GM21529 (cell line): ENCODE measurements at regions not wholly inside any gene's neighbourhood (a gene's known extent, or its start where the extent isn't known, plus 50 kb on each side); places are given as distances from the start of the nearest gene placed in this dataset.

Experiments
- ATAC-seq: cut with Tn5 transposase; IDR thresholded peaks from one replicate; pipeline ENCODE4 v1.9.1; 2021; ENCODE audit not compliant: unreplicated experiment

DNA sequence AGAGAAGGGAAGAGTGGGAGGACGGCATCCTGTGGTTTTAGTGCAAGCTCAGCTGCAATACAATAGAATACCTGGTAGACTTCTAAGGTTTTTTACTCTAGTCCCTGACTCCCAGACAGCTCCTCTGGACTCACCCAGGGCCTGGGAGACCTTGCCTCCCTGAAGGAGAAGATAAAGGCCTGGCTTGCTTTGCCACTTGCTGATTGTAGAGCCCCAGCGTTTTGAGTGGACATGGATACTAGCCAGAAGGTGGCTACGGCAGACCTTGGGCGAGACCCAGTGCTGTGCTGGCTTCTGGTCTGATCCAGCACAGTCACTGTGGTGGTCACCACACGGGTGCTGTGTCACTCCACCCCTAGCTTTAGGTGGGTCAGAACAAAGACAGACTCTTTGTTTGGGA, 72.2 kb upstream of the TTC14 start:
- no peak for ATAC-seq

DNA sequence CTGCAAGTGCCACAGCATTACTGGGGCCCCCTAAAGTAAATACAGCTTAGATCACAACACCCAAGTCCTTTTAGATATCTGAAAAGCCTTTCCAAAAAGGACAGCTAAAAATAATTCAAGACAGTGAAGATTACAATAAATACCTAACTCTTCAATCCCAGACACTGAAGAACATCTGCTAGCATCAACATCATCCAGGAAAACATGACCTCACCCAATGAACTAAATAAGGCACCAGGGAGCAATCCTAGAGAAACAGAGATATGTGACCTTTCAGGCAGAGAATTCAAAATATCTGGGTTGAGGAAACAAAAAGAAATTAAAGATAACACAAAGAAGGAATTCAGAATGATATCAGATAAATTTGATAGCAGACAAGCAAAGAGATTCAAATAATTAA, 71.7 kb upstream of the TTC14 start:
- ATAC-seq, result no peak

DNA sequence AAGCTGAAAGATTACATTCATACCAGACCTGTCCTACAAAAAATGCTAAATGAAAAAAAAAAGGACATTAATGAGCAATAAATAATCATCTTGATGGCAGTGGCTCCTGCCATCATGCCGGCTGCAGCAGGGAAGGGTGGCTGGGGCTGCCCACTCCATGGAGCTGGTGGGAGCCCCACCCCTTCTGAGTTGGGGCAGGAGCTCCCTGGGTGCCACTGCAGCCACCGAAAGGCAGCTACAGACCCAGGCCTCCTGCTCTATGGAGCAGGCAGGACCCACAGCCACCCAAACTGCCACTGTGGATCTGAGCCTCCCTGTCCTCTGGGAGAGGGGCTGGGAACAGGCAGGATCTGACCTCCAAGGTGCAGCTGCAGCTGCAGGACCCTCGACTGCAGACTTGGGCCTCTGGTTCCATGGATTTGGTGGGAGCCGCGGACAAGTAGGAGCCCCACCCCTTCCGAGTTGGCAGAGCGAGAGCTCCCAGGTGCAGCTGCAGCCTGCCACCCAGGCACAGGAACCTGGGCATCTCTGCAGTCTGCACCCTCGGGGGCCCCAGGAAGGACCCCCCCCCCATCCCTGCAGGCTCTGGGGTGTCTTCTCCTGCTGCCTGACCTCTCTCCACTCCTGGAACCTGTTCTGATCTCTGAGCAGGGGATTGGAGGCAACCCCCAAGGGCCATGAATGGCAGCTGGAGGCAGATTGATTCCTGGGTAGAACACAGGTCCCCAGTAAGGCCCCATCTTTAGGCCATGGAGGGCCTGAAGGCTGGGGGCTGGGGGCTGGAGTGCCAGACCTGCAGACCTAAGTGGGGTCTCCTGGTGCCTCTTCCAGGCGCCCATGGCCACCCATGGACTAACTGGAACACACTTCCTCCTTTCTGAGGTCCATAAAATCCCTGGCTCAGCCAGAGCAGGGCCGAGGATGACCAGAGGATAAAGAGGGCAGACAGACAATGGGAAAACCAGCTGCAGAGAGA, 70.4 kb upstream of the TTC14 start:
- ATAC-seq, result no peak

DNA sequence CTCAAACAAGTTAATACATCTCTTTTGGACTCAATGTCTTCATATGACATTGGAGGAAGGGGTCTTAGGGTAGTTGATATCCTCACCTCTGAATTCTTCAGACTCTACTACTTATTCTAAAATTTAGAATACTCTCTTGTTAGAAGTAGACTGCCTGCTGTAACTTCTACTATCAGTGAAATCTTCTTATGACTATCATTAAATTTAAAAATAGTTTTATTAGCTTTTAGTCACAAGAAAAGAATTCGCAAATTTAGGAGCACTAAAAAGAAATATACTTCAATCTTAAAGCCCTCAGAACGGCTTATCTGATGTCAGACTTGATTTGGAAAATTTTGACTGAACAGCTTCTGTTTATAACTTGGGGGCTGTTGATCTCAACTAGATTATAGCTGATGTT, 67.1 kb upstream of the TTC14 start:
- ATAC-seq, result no peak

DNA sequence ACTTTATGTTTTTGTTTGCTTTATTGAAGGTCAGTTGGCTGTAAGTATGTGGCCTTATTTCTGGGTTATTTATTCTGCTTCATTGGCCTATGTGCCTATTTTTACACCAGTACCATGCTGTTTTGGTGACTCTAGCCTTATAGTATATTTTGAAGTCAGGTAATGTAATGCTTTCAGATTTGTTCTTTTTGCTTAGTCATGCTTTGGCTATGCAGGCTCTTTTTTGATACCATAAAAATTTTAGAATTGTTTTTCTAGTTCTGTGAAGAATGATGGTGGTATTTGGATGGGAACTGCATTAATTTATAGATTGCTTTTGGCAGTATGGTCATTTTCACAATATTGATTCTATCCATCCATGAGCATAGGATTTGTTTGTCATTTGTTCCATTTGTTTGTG, 63.5 kb upstream of the TTC14 start:
- ATAC-seq, result no peak

DNA sequence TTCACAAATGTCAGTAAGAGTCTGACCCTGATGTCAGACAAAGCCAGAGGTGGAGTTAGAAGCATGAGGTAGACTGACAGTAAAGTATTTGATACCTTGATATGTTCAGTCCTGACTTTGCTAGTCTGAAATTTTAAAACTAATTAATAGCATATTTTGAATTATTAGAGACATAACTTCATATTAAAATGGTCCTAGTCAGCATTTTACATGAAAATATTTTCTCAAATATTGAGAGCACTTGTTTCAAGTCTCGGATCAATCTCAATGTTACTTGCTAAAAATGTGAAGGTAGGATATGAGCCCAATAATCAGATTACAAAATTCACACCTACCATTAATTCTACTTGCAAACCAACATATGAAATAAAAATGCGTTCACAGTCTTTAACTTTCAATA, 58.1 kb upstream of the TTC14 start:
- no peak for ATAC-seq

DNA sequence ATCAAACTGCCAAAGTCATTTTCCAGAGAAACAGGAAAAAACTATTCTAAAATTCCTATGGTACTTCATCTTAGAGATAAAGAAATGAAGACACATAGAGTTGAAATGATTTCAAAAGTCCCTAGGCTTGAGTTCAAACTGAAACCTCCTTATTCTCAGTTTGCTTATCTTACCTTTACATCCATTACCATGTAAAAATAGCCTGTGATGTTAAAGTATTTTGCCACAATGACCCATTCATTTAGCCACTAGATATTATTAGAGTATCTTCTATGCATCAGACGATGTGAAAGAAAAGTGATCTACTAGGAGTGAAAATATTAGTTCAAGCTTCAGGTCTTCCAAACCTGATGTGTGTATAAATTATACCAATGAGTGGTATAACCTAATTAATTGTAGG, 55.1 kb upstream of the TTC14 start:
- ATAC-seq, result no peak

DNA sequence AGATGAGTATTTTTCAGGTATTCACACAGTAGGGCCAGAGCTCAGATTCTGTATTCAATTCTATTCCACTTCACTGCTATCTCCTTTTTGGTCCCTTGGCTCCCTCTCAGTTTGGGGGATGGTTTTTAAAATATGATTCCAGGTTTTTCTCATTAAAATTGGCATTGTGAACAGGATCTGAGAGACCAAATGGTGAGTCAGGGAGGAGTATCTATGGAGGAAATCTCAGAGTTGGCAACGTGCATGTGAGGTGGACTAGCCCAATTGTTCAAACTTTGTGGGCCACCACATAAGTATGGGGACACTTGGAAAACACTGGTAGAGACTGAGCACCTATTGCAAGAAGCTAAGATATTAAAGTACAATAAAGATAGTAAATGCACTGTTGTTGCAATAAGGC, 53.9 kb upstream of the TTC14 start:
- ATAC-seq, result no peak
